A673 (cell line): ENCODE measurements at regions not wholly inside any gene's neighbourhood (a gene's known extent, or its start where the extent isn't known, plus 50 kb on each side); places are given as distances from the start of the nearest gene placed in this dataset.

ENCODE experiments used
- CTCF ChIP-seq: fragments of 300-800, 200-600 bp; sonication (generic); conservative IDR thresholded peaks from 2 replicates; pipeline ENCODE4 v1.5.1; 2017; ENCODE audit warnings: low read depth, mild to moderate bottlenecking, antibody characterized with exemption, low read length, moderate library complexity, mixed read lengths
- EZH2 ChIP-seq: fragments of 200-600 bp; sonication (generic); IDR thresholded peaks from 2 replicates; pipeline ENCODE4 v1.6.1; 2017; ENCODE audit warnings: borderline replicate concordance, low read depth, mild to moderate bottlenecking, mixed read lengths, antibody characterized with exemption, low read length; ENCODE audit not compliant: poor library complexity, severe bottlenecking

- TF ChIP-seq CTCF, result no peak
- TF ChIP-seq EZH2, result no peak
Observed at GRCh38 chr1:170254371-170254770, 108.6 kb downstream of the NTMT2 start.
